ENCODE measurements at regions not wholly inside any gene's neighbourhood (a gene's known extent, or its start where the extent isn't known, plus 50 kb on each side); places are given as distances from the start of the nearest gene placed in this dataset.

- H3K27ac Mint-ChIP-seq: no peak overlapping the region
- peaks cover 46% of the 10 kb centered on the region for H3K9me3 Mint-ChIP-seq
- no peak for DNase-seq (ENCODE audit: low spot score)
- no peaks in the 10 kb centered on the region for H3K4me1 Mint-ChIP-seq (ENCODE audit: low read depth)
- H3K4me3 Mint-ChIP-seq: no peak overlapping the region
- no peaks in the 10 kb centered on the region for H3K36me3 Mint-ChIP-seq (ENCODE audit: low read depth)
- no peaks in the 10 kb centered on the region for H3K27me3 Mint-ChIP-seq (ENCODE audit: low read depth)
Observed at GRCh38 chr13:56932104-56932503, 208.6 kb upstream of the PRR20A start.

- Mint-ChIP-seq H3K36me3 (ENCODE audit: low read depth) (no peaks in the 10 kb centered on the region), H3K27ac (no peak overlapping the region), H3K4me1 (ENCODE audit: low read depth) (no peaks in the 10 kb centered on the region), H3K9me3 (peaks cover 12% of the 10 kb centered on the region), H3K27me3 (ENCODE audit: low read depth) (no peaks in the 10 kb centered on the region), H3K4me3 (no peak overlapping the region)
- DNase-seq (ENCODE audit: low spot score): no peak
Observed at GRCh38 chr13:56953965-56954364, 186.8 kb upstream of the PRR20A start.

- Mint-ChIP-seq H3K27me3 (ENCODE audit: low read depth) (no peaks in the 10 kb centered on the region), H3K9me3 (peaks cover 57% of the 10 kb centered on the region), H3K4me3 (no peak overlapping the region), H3K36me3 (ENCODE audit: low read depth) (no peaks in the 10 kb centered on the region), H3K27ac (no peak overlapping the region), H3K4me1 (ENCODE audit: low read depth) (no peaks in the 10 kb centered on the region)
- DNase-seq (ENCODE audit: low spot score): no peak
Observed at GRCh38 chr13:56975647-56976046, 165.1 kb upstream of the PRR20A start.

GRCh38 chr13:56980856-56981255 is 159.9 kb upstream of the PRR20A start:
- Mint-ChIP-seq H3K4me1 (ENCODE audit: low read depth) (no peaks in the 10 kb centered on the region), H3K27me3 (ENCODE audit: low read depth) (no peaks in the 10 kb centered on the region), H3K4me3 (no peak overlapping the region), H3K9me3 (peaks cover 49% of the 10 kb centered on the region), H3K27ac (no peak overlapping the region), H3K36me3 (ENCODE audit: low read depth) (no peaks in the 10 kb centered on the region)
- DNase-seq (ENCODE audit: low spot score): no peak

GRCh38 chr13:56986121-56986520 is 154.6 kb upstream of the PRR20A start:
- Mint-ChIP-seq H3K4me3 (no peak overlapping the region), H3K27ac (no peak overlapping the region), H3K4me1 (ENCODE audit: low read depth) (no peaks in the 10 kb centered on the region), H3K9me3 (peaks cover 31% of the 10 kb centered on the region), H3K27me3 (ENCODE audit: low read depth) (no peaks in the 10 kb centered on the region), H3K36me3 (ENCODE audit: low read depth) (no peaks in the 10 kb centered on the region)
- no peak for DNase-seq (ENCODE audit: low spot score)

GRCh38 chr13:56988543-56988942 is 152.2 kb upstream of the PRR20A start:
- no peak for DNase-seq (ENCODE audit: low spot score)
- no peak overlapping the region for H3K4me3 Mint-ChIP-seq
- no peak overlapping the region for H3K27ac Mint-ChIP-seq
- no peaks in the 10 kb centered on the region for H3K27me3 Mint-ChIP-seq (ENCODE audit: low read depth)
- H3K36me3 Mint-ChIP-seq (ENCODE audit: low read depth): no peaks in the 10 kb centered on the region
- peaks cover 31% of the 10 kb centered on the region for H3K9me3 Mint-ChIP-seq
- no peaks in the 10 kb centered on the region for H3K4me1 Mint-ChIP-seq (ENCODE audit: low read depth)

- Mint-ChIP-seq H3K36me3 (ENCODE audit: low read depth) (no peaks in the 10 kb centered on the region), H3K27me3 (ENCODE audit: low read depth) (no peaks in the 10 kb centered on the region), H3K9me3 (peaks cover 21% of the 10 kb centered on the region), H3K4me1 (ENCODE audit: low read depth) (no peaks in the 10 kb centered on the region), H3K4me3 (no peak overlapping the region), H3K27ac (no peak overlapping the region)
- no peak for DNase-seq (ENCODE audit: low spot score)
Observed at GRCh38 chr13:57003682-57004081, 137.0 kb upstream of the PRR20A start.

GRCh38 chr13:57017357-57017756 is 123.4 kb upstream of the PRR20A start:
- Mint-ChIP-seq H3K9me3 (peaks cover 41% of the 10 kb centered on the region), H3K36me3 (ENCODE audit: low read depth) (no peaks in the 10 kb centered on the region), H3K27me3 (ENCODE audit: low read depth) (no peaks in the 10 kb centered on the region), H3K4me3 (no peak overlapping the region), H3K4me1 (ENCODE audit: low read depth) (no peaks in the 10 kb centered on the region), H3K27ac (no peak overlapping the region)
- no peak for DNase-seq (ENCODE audit: low spot score)

GRCh38 chr13:57018915-57019314 is 121.8 kb upstream of the PRR20A start:
- Mint-ChIP-seq H3K9me3 (peaks cover 46% of the 10 kb centered on the region), H3K27me3 (ENCODE audit: low read depth) (no peaks in the 10 kb centered on the region), H3K27ac (no peak overlapping the region), H3K4me1 (ENCODE audit: low read depth) (no peaks in the 10 kb centered on the region), H3K4me3 (no peak overlapping the region), H3K36me3 (ENCODE audit: low read depth) (no peaks in the 10 kb centered on the region)
- no peak for DNase-seq (ENCODE audit: low spot score)

GRCh38 chr13:57030671-57031070 is 110.0 kb upstream of the PRR20A start:
- DNase-seq (ENCODE audit: low spot score): no peak

GRCh38 chr13:57036290-57036689 is 104.4 kb upstream of the PRR20A start:
- no peaks in the 10 kb centered on the region for H3K36me3 Mint-ChIP-seq (ENCODE audit: low read depth)
- no peaks in the 10 kb centered on the region for H3K27me3 Mint-ChIP-seq (ENCODE audit: low read depth)
- no peak overlapping the region for H3K4me3 Mint-ChIP-seq
- H3K4me1 Mint-ChIP-seq (ENCODE audit: low read depth): no peaks in the 10 kb centered on the region
- peaks cover 29% of the 10 kb centered on the region for H3K9me3 Mint-ChIP-seq
- no peak overlapping the region for H3K27ac Mint-ChIP-seq
- DNase-seq (ENCODE audit: low spot score): no peak

More at GRCh38 chr13:57030671-57031070, 110.0 kb upstream of the PRR20A start:
- Mint-ChIP-seq H3K9me3 (peaks cover 51% of the 10 kb centered on the region), H3K36me3 (ENCODE audit: low read depth) (no peaks in the 10 kb centered on the region), H3K27me3 (ENCODE audit: low read depth) (no peaks in the 10 kb centered on the region), H3K4me1 (ENCODE audit: low read depth) (no peaks in the 10 kb centered on the region), H3K4me3 (no peak overlapping the region), H3K27ac (no peak overlapping the region)

- Mint-ChIP-seq H3K9me3 (peaks cover 54% of the 10 kb centered on the region), H3K4me3 (no peak overlapping the region), H3K27me3 (ENCODE audit: low read depth) (no peaks in the 10 kb centered on the region), H3K4me1 (ENCODE audit: low read depth) (no peaks in the 10 kb centered on the region), H3K27ac (no peak overlapping the region), H3K36me3 (ENCODE audit: low read depth) (no peaks in the 10 kb centered on the region)
- DNase-seq (ENCODE audit: low spot score): no peak
Observed at GRCh38 chr13:57044910-57045309, 95.8 kb upstream of the PRR20A start.

GRCh38 chr13:57045826-57046546 is 94.7 kb upstream of the PRR20A start:
- Mint-ChIP-seq H3K36me3 (ENCODE audit: low read depth) (no peaks in the 10 kb centered on the region), H3K27me3 (ENCODE audit: low read depth) (no peaks in the 10 kb centered on the region), H3K4me1 (ENCODE audit: low read depth) (no peaks in the 10 kb centered on the region), H3K27ac (no peak overlapping the region), H3K9me3 (peaks cover 64% of the 10 kb centered on the region), H3K4me3 (no peak overlapping the region)
- no peak for DNase-seq (ENCODE audit: low spot score)

- Mint-ChIP-seq H3K27me3 (ENCODE audit: low read depth) (no peaks in the 10 kb centered on the region), H3K4me3 (no peak overlapping the region), H3K27ac (no peak overlapping the region), H3K36me3 (ENCODE audit: low read depth) (no peaks in the 10 kb centered on the region), H3K9me3 (peaks cover 39% of the 10 kb centered on the region), H3K4me1 (ENCODE audit: low read depth) (no peaks in the 10 kb centered on the region)
- DNase-seq (ENCODE audit: low spot score): no peak
Observed at GRCh38 chr13:57056601-57057180, 84.0 kb upstream of the PRR20A start.

- H3K9me3 Mint-ChIP-seq: peaks cover 32% of the 10 kb centered on the region
- H3K4me3 Mint-ChIP-seq: no peak overlapping the region
- H3K4me1 Mint-ChIP-seq (ENCODE audit: low read depth): no peaks in the 10 kb centered on the region
- no peaks in the 10 kb centered on the region for H3K36me3 Mint-ChIP-seq (ENCODE audit: low read depth)
- H3K27ac Mint-ChIP-seq: no peak overlapping the region
- DNase-seq (ENCODE audit: low spot score): no peak
- no peaks in the 10 kb centered on the region for H3K27me3 Mint-ChIP-seq (ENCODE audit: low read depth)
Observed at GRCh38 chr13:57063007-57063406, 77.7 kb upstream of the PRR20A start.

Data from T-helper 2 cell treated with Interferon-gamma antibody and Interleukin-4, amounts not matched to agents 5 μg/mL and 100 μg/mL, for 36 hours (primary cell).